MM.1S (cell line): ENCODE measurements at regions not wholly inside any gene's neighbourhood (a gene's known extent, or its start where the extent isn't known, plus 50 kb on each side); places are given as distances from the start of the nearest gene placed in this dataset.

ENCODE experiments used
- DNase-seq: peaks from one replicate; pipeline ENCODE4 v3.0.0-alpha.2; 2015
- H2AFZ ChIP-seq: fragments of 300-600 bp; sonication (generic); 2 replicates; pipeline ENCODE4 v1.6.0; 2016; ENCODE audit warnings: antibody characterized with exemption, low read length
- H3F3A ChIP-seq: fragments of 300-600 bp; sonication (generic); 2 replicates; pipeline ENCODE4 v1.6.1; 2016; ENCODE audit warnings: mild to moderate bottlenecking, antibody characterized with exemption, low read length, moderate library complexity, mixed read lengths; ENCODE audit not compliant: insufficient read depth
- H3K27ac ChIP-seq: fragments of 300-600 bp; sonication (generic); 2 replicates; pipeline ENCODE4 v1.5.1; 2016; ENCODE audit warnings: mild to moderate bottlenecking, low read length
- H3K27me3 ChIP-seq: fragments of 300-600 bp; sonication (generic); replicated peaks from 2 replicates; pipeline ENCODE4 v1.6.0; 2016; ENCODE audit warnings: low read length; ENCODE audit not compliant: insufficient read depth
- H3K36me3 ChIP-seq: fragments of 300-600 bp; sonication (generic); replicated peaks from 2 replicates; pipeline ENCODE4 v1.6.1; 2016; ENCODE audit warnings: mild to moderate bottlenecking, low read length, mixed read lengths; ENCODE audit not compliant: insufficient read depth
- H3K4me1 ChIP-seq: fragments of 300-600 bp; sonication (generic); 2 replicates; pipeline ENCODE4 v1.6.1; 2016; ENCODE audit warnings: low read length, mixed read lengths
- H3K4me2 ChIP-seq: fragments of 300-600 bp; sonication (generic); 2 replicates; pipeline ENCODE4 v1.6.0; 2016; ENCODE audit warnings: low read depth, low read length
- H3K4me3 ChIP-seq: fragments of 300-600 bp; sonication (generic); 2 replicates; pipeline ENCODE4 v1.5.1; 2016; ENCODE audit warnings: low read length, mixed read lengths
- H3K79me2 ChIP-seq: fragments of 300-600 bp; sonication (generic); 2 replicates; pipeline ENCODE4 v1.6.1; 2016; ENCODE audit warnings: mixed run types, low read length, mixed read lengths
- H3K9ac ChIP-seq: fragments of 300-600 bp; sonication (generic); 2 replicates; pipeline ENCODE4 v1.6.1; 2016; ENCODE audit warnings: low read length, mixed read lengths
- H3K9me2 ChIP-seq: fragments of 300-600 bp; sonication (generic); replicated peaks from 2 replicates; pipeline ENCODE4 v1.6.1; 2016; ENCODE audit warnings: mild to moderate bottlenecking, low read length, mixed read lengths; ENCODE audit not compliant: insufficient read depth
- H3K9me3 ChIP-seq: fragments of 300-600 bp; sonication (generic); replicated peaks from 2 replicates; pipeline ENCODE4 v1.6.1; 2016; ENCODE audit warnings: mild to moderate bottlenecking, low read length, mixed read lengths; ENCODE audit not compliant: insufficient read depth
- H4K20me1 ChIP-seq: fragments of 300-600 bp; sonication (generic); 2 replicates; pipeline ENCODE4 v1.6.1; 2016; ENCODE audit warnings: mild to moderate bottlenecking, low read length, moderate library complexity, mixed read lengths; ENCODE audit not compliant: insufficient read depth
- EZH2 ChIP-seq: fragments of 300-600 bp; sonication (generic); optimal IDR thresholded peaks from 2 replicates; pipeline ENCODE3; 2017; ENCODE audit warnings: low read depth, mild to moderate bottlenecking, antibody characterized with exemption, low read length, mixed read lengths
- EZH2phosphoT487 ChIP-seq: fragments of 300-600 bp; sonication (generic); IDR thresholded peaks from 2 replicates; pipeline ENCODE4 v1.6.1; 2018; ENCODE audit warnings: antibody characterized with exemption, low read length
- TF ChIP-seq, protein P1 (sequence below): fragments of 300-600 bp; sonication (generic); IDR thresholded peaks from 2 replicates; pipeline ENCODE4 v1.5.1; 2016; ENCODE audit warnings: antibody characterized with exemption, low read length, mixed read lengths

DNA sequence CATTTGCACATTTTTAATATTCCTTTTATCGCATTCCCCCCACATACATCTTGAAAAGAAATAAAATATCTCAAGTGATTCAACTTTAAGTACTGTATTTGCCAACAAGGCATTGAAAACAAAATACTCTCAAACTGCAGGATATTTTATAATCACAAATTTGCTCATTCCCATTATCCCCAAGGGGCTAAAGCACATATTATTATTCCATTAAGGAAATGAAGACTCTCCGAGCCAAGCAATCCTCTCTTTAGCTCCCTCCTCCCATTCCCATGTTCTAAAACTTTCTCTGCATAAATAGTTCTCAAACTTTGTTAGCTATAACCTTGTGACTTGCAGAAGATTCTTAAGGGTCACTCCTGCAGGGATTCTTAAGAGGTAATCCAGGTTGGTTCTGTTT is 436.8 kb downstream of the KCNJ2 start:
- TF ChIP-seq, protein P1, sequence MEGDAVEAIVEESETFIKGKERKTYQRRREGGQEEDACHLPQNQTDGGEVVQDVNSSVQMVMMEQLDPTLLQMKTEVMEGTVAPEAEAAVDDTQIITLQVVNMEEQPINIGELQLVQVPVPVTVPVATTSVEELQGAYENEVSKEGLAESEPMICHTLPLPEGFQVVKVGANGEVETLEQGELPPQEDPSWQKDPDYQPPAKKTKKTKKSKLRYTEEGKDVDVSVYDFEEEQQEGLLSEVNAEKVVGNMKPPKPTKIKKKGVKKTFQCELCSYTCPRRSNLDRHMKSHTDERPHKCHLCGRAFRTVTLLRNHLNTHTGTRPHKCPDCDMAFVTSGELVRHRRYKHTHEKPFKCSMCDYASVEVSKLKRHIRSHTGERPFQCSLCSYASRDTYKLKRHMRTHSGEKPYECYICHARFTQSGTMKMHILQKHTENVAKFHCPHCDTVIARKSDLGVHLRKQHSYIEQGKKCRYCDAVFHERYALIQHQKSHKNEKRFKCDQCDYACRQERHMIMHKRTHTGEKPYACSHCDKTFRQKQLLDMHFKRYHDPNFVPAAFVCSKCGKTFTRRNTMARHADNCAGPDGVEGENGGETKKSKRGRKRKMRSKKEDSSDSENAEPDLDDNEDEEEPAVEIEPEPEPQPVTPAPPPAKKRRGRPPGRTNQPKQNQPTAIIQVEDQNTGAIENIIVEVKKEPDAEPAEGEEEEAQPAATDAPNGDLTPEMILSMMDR: no peak
- TF ChIP-seq EZH2 (no peak), EZH2phosphoT487 (no peak)

DNA sequence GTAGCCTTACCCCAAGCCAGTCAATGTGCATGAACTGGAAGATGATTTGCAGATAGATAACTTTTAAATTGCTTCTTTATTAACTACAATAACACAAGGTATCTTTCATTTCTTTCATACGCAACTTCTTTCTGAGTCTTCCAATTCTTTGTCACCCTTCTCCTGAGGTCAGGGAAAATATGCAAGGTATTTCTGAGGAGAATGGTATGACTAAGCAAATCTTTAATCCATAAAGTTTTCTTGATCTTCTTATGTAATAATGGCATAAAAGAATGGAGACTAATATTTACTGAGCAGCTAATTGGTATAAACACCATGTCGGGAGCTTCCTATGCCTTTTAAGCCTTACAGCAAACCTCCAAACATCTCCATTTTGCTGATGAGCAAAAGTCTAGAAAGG is 438.9 kb downstream of the KCNJ2 start:
- DNase-seq: no peak
- Histone ChIP-seq H4K20me1 (no peaks in the 10 kb centered on the region), H3K36me3 (no peaks in the 10 kb centered on the region), H2AFZ (no peak overlapping the region), H3K9me2 (no peaks in the 10 kb centered on the region), H3F3A (no peaks in the 10 kb centered on the region), H3K4me1 (no peaks in the 10 kb centered on the region), H3K4me3 (no peak overlapping the region), H3K9ac (no peak overlapping the region), H3K9me3 (no peaks in the 10 kb centered on the region), H3K27ac (no peak overlapping the region), H3K27me3 (no peaks in the 10 kb centered on the region), H3K79me2 (no peaks in the 10 kb centered on the region), H3K4me2 (no peak overlapping the region)
- TF ChIP-seq EZH2phosphoT487 (no peak), EZH2 (no peak)
- TF ChIP-seq, protein P1: no peak

More for the DNA sequence above, 436.8 kb downstream of the KCNJ2 start:
- DNase-seq: no peak
- no peak overlapping the region for H3K4me3 ChIP-seq
- H3K27ac ChIP-seq: no peak overlapping the region
- H3K9me3 ChIP-seq: no peaks in the 10 kb centered on the region
- H3K27me3 ChIP-seq: no peaks in the 10 kb centered on the region
- no peaks in the 10 kb centered on the region for H3K4me1 ChIP-seq
- H4K20me1 ChIP-seq: no peaks in the 10 kb centered on the region
- no peak overlapping the region for H2AFZ ChIP-seq
- no peaks in the 10 kb centered on the region for H3K36me3 ChIP-seq
- no peak overlapping the region for H3K4me2 ChIP-seq
- no peak overlapping the region for H3K9ac ChIP-seq
- H3K9me2 ChIP-seq: no peaks in the 10 kb centered on the region
- H3K79me2 ChIP-seq: no peaks in the 10 kb centered on the region
- no peaks in the 10 kb centered on the region for H3F3A ChIP-seq

DNA sequence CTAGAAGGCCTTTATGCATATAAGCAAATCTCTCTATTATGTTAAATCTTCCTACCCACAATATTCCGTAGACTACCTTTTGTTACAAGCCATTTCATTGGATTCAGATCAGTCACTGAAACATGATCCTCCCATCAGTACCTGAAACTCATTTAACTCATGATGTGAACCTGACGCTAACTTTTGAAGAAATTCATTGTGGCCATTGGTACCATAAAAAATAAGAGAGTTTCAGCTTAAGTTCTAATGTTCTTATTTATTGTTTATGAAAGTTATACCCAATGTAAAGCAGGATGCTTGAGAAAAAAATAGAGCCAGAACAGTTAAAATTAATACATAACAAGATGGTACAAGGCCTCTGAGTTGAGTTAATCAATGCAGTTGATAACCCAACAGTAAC is 439.6 kb downstream of the KCNJ2 start:
- Histone ChIP-seq H3K9me3 (no peaks in the 10 kb centered on the region), H4K20me1 (no peaks in the 10 kb centered on the region), H3K27ac (no peak overlapping the region), H3K79me2 (no peaks in the 10 kb centered on the region), H3K36me3 (no peaks in the 10 kb centered on the region), H2AFZ (no peak overlapping the region), H3K4me3 (no peak overlapping the region), H3K9me2 (no peaks in the 10 kb centered on the region), H3K4me1 (no peaks in the 10 kb centered on the region), H3K27me3 (no peaks in the 10 kb centered on the region), H3F3A (no peaks in the 10 kb centered on the region), H3K9ac (no peak overlapping the region), H3K4me2 (no peak overlapping the region)
- TF ChIP-seq EZH2phosphoT487 (no peak), EZH2 (no peak)
- TF ChIP-seq, protein P1: no peak
- DNase-seq: no peak
